ENCODE measurements at regions not wholly inside any gene's neighbourhood (a gene's known extent, or its start where the extent isn't known, plus 50 kb on each side); places are given as distances from the start of the nearest gene placed in this dataset.

DNA sequence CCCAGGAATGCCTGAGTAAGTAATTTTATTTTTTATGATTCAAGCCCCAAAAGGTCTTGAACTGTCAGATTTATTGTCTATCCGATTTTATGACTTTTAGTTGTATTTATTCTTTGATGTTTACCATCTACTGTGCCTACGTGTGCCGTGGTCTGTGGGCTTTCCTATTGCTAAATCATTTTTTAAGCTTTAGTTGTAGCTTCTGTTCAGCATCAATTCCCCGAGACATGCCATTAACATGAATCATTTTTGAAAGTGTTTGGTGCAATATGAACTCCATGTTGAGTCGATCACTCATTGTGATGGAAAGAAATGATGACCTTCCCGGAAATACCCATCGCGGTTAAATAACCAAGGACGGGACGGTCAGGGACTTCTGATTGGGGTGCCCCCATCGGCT is 268.7 kb upstream of the THRB start:
- H3K4me1 ChIP-seq (ENCODE audit: control insufficient read depth, insufficient read depth, low read length), result no peaks in the 10 kb centered on the region
- CTCF ChIA-PET, result interaction anchor here (0.6 to 1.1 kb wide), 2 partner anchors 11 to 775 kb away, joined by 3 read pairs; no protein-coding TSS in a partner anchor
- no peak overlapping the region for H3K4me2 ChIP-seq (ENCODE audit: control insufficient read depth, insufficient read depth)
- H3K36me3 ChIP-seq (ENCODE audit: control insufficient read depth in 2 of 2, insufficient read depth in 2 of 2, low read length in 1 of 2), result no peaks in the 10 kb centered on the region
- no peak overlapping the region for H2AFZ ChIP-seq (ENCODE audit: control insufficient read depth, low read depth, low read length)
- no peak overlapping the region for H3K4me3 ChIP-seq
- H3K9me3 ChIP-seq (replicated peaks; ENCODE audit: control insufficient read depth, insufficient read depth, low read length), result no peaks in the 10 kb centered on the region
- H3K79me2 ChIP-seq (ENCODE audit: control insufficient read depth, insufficient read depth, low read length), result no peaks in the 10 kb centered on the region
- ATAC-seq (no peak), FAIRE-seq (no peak), DNase-seq (ENCODE audit: low read depth, low spot score) (no peak)
- SMC1A ChIA-PET (ENCODE audit: uncharacterized antibody, unreplicated experiment), result no interaction called here
- H3K9ac ChIP-seq (ENCODE audit: control insufficient read depth, insufficient read depth, low read length), result no peak overlapping the region
- no TSS peak for BruUV-seq (replicated peaks)
- intact Hi-C loops (cut with micrococcal nuclease; ENCODE audit: unreplicated experiment) (no loop called here), in situ Hi-C loops (cut with MboI) (no loop called here)
- no peak overlapping the region for H3K27ac ChIP-seq (ENCODE audit: control insufficient read depth, insufficient read depth)
- no peaks in the 10 kb centered on the region for H4K20me1 ChIP-seq (ENCODE audit: control insufficient read depth, insufficient read depth)
- 45% methylated on average over 11 of the region's 11 CpGs for WGBS (ENCODE audit: insufficient coverage, insufficient replicate concordance, low lambda C conversion rate, missing lambda C conversion rate)
- no peaks in the 10 kb centered on the region for H3K27me3 ChIP-seq (replicated peaks in 1 of 2; ENCODE audit: control insufficient read depth in 2 of 2, insufficient read depth in 2 of 2, low read length in 1 of 2)
- no peak for TF ChIP-seq ZNF622 (IDR thresholded peaks at IDR 0.05)
- POLR2A ChIA-PET, result no interaction called here
- RAD21 ChIA-PET (ENCODE audit: unreplicated experiment), result no interaction called here

DNA sequence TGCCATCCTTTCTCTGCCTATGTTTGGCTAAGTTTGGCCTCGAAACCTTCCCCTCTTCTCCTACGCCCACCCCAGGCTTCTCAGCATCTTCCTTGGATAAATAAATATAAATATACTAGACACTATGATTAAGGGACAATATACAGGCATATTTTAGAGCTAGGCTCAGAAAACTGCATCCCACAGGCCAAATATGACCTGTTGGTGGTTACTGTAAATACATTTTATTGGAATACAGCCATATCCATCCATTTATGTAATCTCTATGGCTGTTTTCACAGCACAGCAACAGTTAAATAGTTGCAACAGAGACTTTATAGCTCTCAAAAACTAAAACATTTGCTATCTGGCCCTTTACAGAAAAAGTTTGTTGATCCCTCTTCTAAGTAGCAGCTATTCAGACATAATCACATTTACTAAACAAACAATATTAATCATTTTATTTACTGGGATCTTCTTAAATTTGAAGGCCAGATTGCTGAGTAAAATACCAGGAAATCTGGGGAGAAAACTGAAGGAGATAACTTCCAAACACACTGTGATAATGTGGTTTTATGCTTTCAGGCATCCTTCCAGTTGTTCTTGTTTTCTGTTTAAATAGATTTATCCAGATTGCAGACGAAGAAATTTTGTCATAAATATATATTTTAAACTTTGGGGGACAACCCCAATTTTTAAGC is 269.7 kb upstream of the THRB start:
- in situ Hi-C loops (cut with MboI), result no loop called here
- SMC1A ChIA-PET (ENCODE audit: uncharacterized antibody, unreplicated experiment), result no interaction called here

More for the DNA sequence above, 269.7 kb upstream of the THRB start:
- Histone ChIP-seq H3K4me3 (no peak overlapping the region), H3K27ac (ENCODE audit: control insufficient read depth, insufficient read depth) (no peak overlapping the region), H3K9me3 (replicated peaks; ENCODE audit: control insufficient read depth, insufficient read depth, low read length) (no peaks in the 10 kb centered on the region), H2AFZ (ENCODE audit: control insufficient read depth, low read depth, low read length) (no peak overlapping the region), H3K27me3 (replicated peaks in 1 of 2; ENCODE audit: control insufficient read depth in 2 of 2, insufficient read depth in 2 of 2, low read length in 1 of 2) (no peaks in the 10 kb centered on the region), H3K4me2 (ENCODE audit: control insufficient read depth, insufficient read depth) (no peak overlapping the region), H3K4me1 (ENCODE audit: control insufficient read depth, insufficient read depth, low read length) (no peaks in the 10 kb centered on the region), H3K79me2 (ENCODE audit: control insufficient read depth, insufficient read depth, low read length) (no peaks in the 10 kb centered on the region), H3K9ac (ENCODE audit: control insufficient read depth, insufficient read depth, low read length) (no peak overlapping the region), H3K36me3 (ENCODE audit: control insufficient read depth in 2 of 2, insufficient read depth in 2 of 2, low read length in 1 of 2) (no peaks in the 10 kb centered on the region), H4K20me1 (ENCODE audit: control insufficient read depth, insufficient read depth) (no peaks in the 10 kb centered on the region)
- TF ChIP-seq RBBP5 (conservative IDR thresholded peaks at IDR 0.05), result no peak
- TF ChIP-seq ASH2L (IDR thresholded peaks at IDR 0.05; ENCODE audit: borderline replicate concordance, low read depth), result no peak
- no peak for TF ChIP-seq MEF2A (IDR thresholded peaks at IDR 0.05; ENCODE audit: insufficient read depth, low read depth, low read length)
- no peak for TF ChIP-seq ZNF622 (IDR thresholded peaks at IDR 0.05)
- TF ChIP-seq HCFC1 (IDR thresholded peaks at IDR 0.05; ENCODE audit: low read length), result no peak
- TF ChIP-seq HDAC6 (IDR thresholded peaks at IDR 0.05; ENCODE audit: unreplicated experiment), result no peak
- TF ChIP-seq, protein P1, sequence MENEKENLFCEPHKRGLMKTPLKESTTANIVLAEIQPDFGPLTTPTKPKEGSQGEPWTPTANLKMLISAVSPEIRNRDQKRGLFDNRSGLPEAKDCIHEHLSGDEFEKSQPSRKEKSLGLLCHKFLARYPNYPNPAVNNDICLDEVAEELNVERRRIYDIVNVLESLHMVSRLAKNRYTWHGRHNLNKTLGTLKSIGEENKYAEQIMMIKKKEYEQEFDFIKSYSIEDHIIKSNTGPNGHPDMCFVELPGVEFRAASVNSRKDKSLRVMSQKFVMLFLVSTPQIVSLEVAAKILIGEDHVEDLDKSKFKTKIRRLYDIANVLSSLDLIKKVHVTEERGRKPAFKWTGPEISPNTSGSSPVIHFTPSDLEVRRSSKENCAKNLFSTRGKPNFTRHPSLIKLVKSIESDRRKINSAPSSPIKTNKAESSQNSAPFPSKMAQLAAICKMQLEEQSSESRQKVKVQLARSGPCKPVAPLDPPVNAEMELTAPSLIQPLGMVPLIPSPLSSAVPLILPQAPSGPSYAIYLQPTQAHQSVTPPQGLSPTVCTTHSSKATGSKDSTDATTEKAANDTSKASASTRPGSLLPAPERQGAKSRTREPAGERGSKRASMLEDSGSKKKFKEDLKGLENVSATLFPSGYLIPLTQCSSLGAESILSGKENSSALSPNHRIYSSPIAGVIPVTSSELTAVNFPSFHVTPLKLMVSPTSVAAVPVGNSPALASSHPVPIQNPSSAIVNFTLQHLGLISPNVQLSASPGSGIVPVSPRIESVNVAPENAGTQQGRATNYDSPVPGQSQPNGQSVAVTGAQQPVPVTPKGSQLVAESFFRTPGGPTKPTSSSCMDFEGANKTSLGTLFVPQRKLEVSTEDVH (IDR thresholded peaks at IDR 0.05; ENCODE audit: low read depth, partially characterized antibody), result no peak
- 0% methylated on average over 3 of the region's 3 CpGs for WGBS (ENCODE audit: insufficient coverage, insufficient replicate concordance, low lambda C conversion rate, missing lambda C conversion rate)
- RAD21 ChIA-PET (ENCODE audit: unreplicated experiment), result no interaction called here
- BruUV-seq (replicated peaks), result no TSS peak
- DNase-seq (ENCODE audit: low read depth, low spot score) (no peak), ATAC-seq (no peak), FAIRE-seq (no peak)
- POLR2A ChIA-PET, result no interaction called here
- CTCF ChIA-PET, result interaction anchor here (1.1 to 1.2 kb wide), 2 partner anchors 10 to 176 kb away, joined by 3 read pairs; no protein-coding TSS in a partner anchor
- intact Hi-C loops (cut with micrococcal nuclease; ENCODE audit: unreplicated experiment), result no loop called here

Data from GM12878 (cell line).